ENCODE measurements at regions not wholly inside any gene's neighbourhood (a gene's known extent, or its start where the extent isn't known, plus 50 kb on each side); places are given as distances from the start of the nearest gene placed in this dataset.

DNA sequence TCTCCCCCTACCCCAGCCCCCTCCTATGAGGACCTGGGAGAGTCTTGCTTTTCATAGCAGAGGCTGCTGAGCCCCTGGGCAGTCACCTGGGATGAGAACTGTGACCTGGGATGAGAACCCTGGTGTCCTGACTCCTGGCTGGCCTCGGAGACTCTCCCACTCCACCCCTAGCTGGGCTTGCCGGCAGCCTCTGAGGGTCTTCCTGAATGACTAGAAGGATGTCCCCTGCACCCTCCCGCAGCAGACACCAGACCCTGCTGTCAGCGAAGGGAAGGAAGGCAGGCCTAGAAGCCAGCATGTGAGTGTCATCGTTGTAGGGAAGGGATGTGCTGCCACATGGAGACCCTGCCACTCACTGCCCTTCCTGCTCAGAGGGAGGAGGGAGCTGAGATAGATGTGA, 203.4 kb upstream of the ZNF536 start:
- no TSS peak for BruUV-seq (replicated peaks)
- ChIA-PET RAD21 (ENCODE audit: low non-redundant PET in 1 of 2, low total read pairs in 2 of 2, uncharacterized antibody in 2 of 2, unreplicated experiment in 2 of 2) (no interaction called here), CTCF (no interaction called here), POLR2A (no interaction called here)
- H3K4me3 ChIP-seq (replicated peaks in 1 of 2; ENCODE audit: low read depth in 1 of 2, low read length in 2 of 2): no peak overlapping the region
- no peaks in the 10 kb centered on the region for H3K27me3 ChIP-seq (ENCODE audit: insufficient read depth, low read length)
- H3K27ac ChIP-seq (ENCODE audit: low read depth, low read length): no peak overlapping the region
- H3K79me2 ChIP-seq (ENCODE audit: insufficient read depth, low read length): no peaks in the 10 kb centered on the region
- H4K20me1 ChIP-seq (ENCODE audit: insufficient read depth): no peaks in the 10 kb centered on the region
- ATAC-seq (no peak), DNase-seq (ENCODE audit: low read depth, low spot score) (no peak)
- TF ChIP-seq, protein P1, sequence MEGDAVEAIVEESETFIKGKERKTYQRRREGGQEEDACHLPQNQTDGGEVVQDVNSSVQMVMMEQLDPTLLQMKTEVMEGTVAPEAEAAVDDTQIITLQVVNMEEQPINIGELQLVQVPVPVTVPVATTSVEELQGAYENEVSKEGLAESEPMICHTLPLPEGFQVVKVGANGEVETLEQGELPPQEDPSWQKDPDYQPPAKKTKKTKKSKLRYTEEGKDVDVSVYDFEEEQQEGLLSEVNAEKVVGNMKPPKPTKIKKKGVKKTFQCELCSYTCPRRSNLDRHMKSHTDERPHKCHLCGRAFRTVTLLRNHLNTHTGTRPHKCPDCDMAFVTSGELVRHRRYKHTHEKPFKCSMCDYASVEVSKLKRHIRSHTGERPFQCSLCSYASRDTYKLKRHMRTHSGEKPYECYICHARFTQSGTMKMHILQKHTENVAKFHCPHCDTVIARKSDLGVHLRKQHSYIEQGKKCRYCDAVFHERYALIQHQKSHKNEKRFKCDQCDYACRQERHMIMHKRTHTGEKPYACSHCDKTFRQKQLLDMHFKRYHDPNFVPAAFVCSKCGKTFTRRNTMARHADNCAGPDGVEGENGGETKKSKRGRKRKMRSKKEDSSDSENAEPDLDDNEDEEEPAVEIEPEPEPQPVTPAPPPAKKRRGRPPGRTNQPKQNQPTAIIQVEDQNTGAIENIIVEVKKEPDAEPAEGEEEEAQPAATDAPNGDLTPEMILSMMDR (IDR thresholded peaks at IDR 0.05 in 2 of 3, conservative IDR thresholded peaks at IDR 0.05 in 1 of 3; ENCODE audit: borderline replicate concordance in 1 of 3, insufficient read depth in 1 of 3, low read depth in 2 of 3, low read length in 2 of 3): no peak
- TF ChIP-seq FOSL1 (IDR thresholded peaks at IDR 0.05; ENCODE audit: low read depth) (no peak), YY1 (IDR thresholded peaks at IDR 0.05; ENCODE audit: extremely low read depth, insufficient replicate concordance, low read depth, low read length) (no peak), POLR2A (IDR thresholded peaks at IDR 0.05; ENCODE audit: borderline replicate concordance, extremely low read depth, insufficient read depth, insufficient read length) (no peak), ZNF274 (IDR thresholded peaks at IDR 0.05; ENCODE audit: low read depth, low read length) (no peak), EZH2 (IDR thresholded peaks at IDR 0.05) (no peak), CEBPB (IDR thresholded peaks at IDR 0.05; ENCODE audit: low read depth) (no peak), SIN3A (IDR thresholded peaks at IDR 0.05; ENCODE audit: low read depth) (no peak), JUND (IDR thresholded peaks at IDR 0.05) (no peak), SP1 (IDR thresholded peaks at IDR 0.05; ENCODE audit: low read depth) (no peak), SRF (IDR thresholded peaks at IDR 0.05; ENCODE audit: low read depth) (no peak), ELF1 (IDR thresholded peaks at IDR 0.05; ENCODE audit: borderline replicate concordance, low read depth) (no peak)
- TF ChIP-seq, protein P2, sequence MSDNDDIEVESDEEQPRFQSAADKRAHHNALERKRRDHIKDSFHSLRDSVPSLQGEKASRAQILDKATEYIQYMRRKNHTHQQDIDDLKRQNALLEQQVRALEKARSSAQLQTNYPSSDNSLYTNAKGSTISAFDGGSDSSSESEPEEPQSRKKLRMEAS (IDR thresholded peaks at IDR 0.05): no peak
- TF ChIP-seq, protein P3, sequence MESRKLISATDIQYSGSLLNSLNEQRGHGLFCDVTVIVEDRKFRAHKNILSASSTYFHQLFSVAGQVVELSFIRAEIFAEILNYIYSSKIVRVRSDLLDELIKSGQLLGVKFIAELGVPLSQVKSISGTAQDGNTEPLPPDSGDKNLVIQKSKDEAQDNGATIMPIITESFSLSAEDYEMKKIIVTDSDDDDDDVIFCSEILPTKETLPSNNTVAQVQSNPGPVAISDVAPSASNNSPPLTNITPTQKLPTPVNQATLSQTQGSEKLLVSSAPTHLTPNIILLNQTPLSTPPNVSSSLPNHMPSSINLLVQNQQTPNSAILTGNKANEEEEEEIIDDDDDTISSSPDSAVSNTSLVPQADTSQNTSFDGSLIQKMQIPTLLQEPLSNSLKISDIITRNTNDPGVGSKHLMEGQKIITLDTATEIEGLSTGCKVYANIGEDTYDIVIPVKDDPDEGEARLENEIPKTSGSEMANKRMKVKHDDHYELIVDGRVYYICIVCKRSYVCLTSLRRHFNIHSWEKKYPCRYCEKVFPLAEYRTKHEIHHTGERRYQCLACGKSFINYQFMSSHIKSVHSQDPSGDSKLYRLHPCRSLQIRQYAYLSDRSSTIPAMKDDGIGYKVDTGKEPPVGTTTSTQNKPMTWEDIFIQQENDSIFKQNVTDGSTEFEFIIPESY (IDR thresholded peaks at IDR 0.05; ENCODE audit: extremely low read depth, insufficient replicate concordance, low read length): no peak
- TF ChIP-seq, protein P4, sequence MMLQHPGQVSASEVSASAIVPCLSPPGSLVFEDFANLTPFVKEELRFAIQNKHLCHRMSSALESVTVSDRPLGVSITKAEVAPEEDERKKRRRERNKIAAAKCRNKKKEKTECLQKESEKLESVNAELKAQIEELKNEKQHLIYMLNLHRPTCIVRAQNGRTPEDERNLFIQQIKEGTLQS (IDR thresholded peaks at IDR 0.05): no peak
- no peak overlapping the region for H3K9ac ChIP-seq (ENCODE audit: low read length)
- H3K9me3 ChIP-seq (ENCODE audit: control insufficient read depth in 1 of 2, insufficient read depth in 1 of 2, low read depth in 1 of 2, low read length in 2 of 2): no peaks in the 10 kb centered on the region
- no peak overlapping the region for H3K4me2 ChIP-seq (ENCODE audit: low read length)
- no peaks in the 10 kb centered on the region for H3K9me2 ChIP-seq (ENCODE audit: insufficient read depth)
- H2AFZ ChIP-seq (ENCODE audit: low read depth, low read length, poor library complexity, severe bottlenecking): no peak overlapping the region
- no peaks in the 10 kb centered on the region for H3K4me1 ChIP-seq (ENCODE audit: control insufficient read depth in 1 of 2, insufficient read depth in 2 of 2, low read length in 2 of 2)
- intact Hi-C loops (cut with micrococcal nuclease): no loop called here
- no peaks in the 10 kb centered on the region for H3K36me3 ChIP-seq (ENCODE audit: control insufficient read depth in 1 of 2, insufficient read depth in 2 of 2, low read length in 2 of 2)
